Lower leg skin (tissue), 3 donors: ENCODE measurements at regions not wholly inside any gene's neighbourhood (a gene's known extent, or its start where the extent isn't known, plus 50 kb on each side); places are given as distances from the start of the nearest gene placed in this dataset.

ENCODE experiments used
- POLR2A ChIP-seq, 2 donors: fragments of 450-650 bp; IDR thresholded peaks; one replicate each; pipeline ENCODE4 v1.6.1; 2016 to 2017; ENCODE audit warnings: antibody characterized with exemption in 2 of 2, mild to moderate bottlenecking in 1 of 2, moderate library complexity in 1 of 2
- TF ChIP-seq, protein P1 (sequence below), 3 donors: fragments of 450-650 bp; IDR thresholded peaks; one replicate each; pipeline ENCODE4 v1.5.1; 2016; ENCODE audit warnings: antibody characterized with exemption in 3 of 3, mild to moderate bottlenecking in 3 of 3, moderate library complexity in 2 of 3

GRCh38 chr6:3653528-3654070, 97.9 kb downstream of the PXDC1 start:
- TF ChIP-seq, protein P1, sequence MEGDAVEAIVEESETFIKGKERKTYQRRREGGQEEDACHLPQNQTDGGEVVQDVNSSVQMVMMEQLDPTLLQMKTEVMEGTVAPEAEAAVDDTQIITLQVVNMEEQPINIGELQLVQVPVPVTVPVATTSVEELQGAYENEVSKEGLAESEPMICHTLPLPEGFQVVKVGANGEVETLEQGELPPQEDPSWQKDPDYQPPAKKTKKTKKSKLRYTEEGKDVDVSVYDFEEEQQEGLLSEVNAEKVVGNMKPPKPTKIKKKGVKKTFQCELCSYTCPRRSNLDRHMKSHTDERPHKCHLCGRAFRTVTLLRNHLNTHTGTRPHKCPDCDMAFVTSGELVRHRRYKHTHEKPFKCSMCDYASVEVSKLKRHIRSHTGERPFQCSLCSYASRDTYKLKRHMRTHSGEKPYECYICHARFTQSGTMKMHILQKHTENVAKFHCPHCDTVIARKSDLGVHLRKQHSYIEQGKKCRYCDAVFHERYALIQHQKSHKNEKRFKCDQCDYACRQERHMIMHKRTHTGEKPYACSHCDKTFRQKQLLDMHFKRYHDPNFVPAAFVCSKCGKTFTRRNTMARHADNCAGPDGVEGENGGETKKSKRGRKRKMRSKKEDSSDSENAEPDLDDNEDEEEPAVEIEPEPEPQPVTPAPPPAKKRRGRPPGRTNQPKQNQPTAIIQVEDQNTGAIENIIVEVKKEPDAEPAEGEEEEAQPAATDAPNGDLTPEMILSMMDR (IDR thresholded peaks at IDR 0.05): no peak
- TF ChIP-seq POLR2A (IDR thresholded peaks at IDR 0.05): no peak
